ENCODE measurements at regions not wholly inside any gene's neighbourhood (a gene's known extent, or its start where the extent isn't known, plus 50 kb on each side); places are given as distances from the start of the nearest gene placed in this dataset.
A peak's percentile ranks its signal among the peaks of the same experiment; 100 is the strongest.

DNA sequence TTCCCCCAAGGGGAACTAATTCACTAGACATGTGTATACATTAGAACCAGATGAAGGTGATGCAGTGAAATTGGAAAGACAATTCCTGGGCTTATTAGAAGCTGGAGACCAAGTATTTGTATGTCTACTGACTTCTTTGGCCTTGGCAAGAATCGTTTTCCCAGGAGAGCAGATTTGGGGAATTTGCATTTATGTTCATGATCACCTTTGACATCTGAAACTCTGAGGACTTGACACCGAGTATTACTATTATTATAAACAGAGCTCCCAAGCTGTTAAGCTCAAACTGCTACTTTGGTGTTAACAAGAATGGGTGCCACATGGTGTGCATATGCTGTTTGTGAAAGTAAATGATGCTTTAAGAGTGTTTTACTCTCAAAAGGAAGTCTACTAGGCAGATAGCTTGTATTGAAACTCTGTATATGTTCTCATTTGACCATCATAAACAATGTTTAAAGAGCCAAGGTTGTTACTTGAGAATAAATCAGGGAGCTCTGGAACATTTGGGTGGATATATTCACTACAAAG lies 519.8 kb upstream of the GOLIM4 start:
- no peak overlapping the region for H3K27ac ChIP-seq
- no peak for TF ChIP-seq Cebpa-rat (IDR thresholded peaks at IDR 0.05)
- H3K36me3 ChIP-seq: no peaks in the 10 kb centered on the region
- no peaks in the 10 kb centered on the region for H3K27me3 ChIP-seq
- no peak overlapping the region for H3K4me3 ChIP-seq
- H3K4me2 ChIP-seq: peak overlapping the region in 8 of 11 experiments; percentile 14 to 92 (median 78); a peak in 10 of 22 replicates
- no peaks in the 10 kb centered on the region for H3K9me3 ChIP-seq (replicated peaks in 1 of 11)
- no peaks in the 10 kb centered on the region for H4K20me1 ChIP-seq
- H3K4me1 ChIP-seq: peaks cover 31 to 100% (median 67%) of the 10 kb centered on the region in 10 experiments
- H3K9ac ChIP-seq: no peak overlapping the region

DNA sequence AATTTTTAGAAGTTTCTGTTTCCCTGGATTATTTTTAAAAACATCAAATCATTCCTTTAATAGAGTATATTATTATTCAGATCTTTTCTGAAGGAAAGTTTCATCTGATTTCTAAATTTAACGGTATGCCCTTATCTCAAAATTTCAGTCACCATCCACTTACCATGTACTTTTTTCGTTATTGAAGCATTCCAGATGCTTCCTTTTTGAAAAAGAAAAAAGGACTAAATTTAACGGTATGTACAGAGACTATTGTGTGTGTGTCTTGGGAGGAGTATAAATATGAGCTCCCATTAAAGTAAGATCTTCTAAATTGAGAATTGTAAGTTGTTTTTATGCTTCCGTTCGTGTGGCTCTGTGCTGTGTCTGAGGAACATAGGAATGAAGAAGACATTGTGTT lies 517.4 kb upstream of the GOLIM4 start:
- no peaks in the 10 kb centered on the region for H3K36me3 ChIP-seq
- no peaks in the 10 kb centered on the region for H4K20me1 ChIP-seq
- H3K27me3 ChIP-seq: no peaks in the 10 kb centered on the region
- TF ChIP-seq Cebpa-rat (IDR thresholded peaks at IDR 0.05): no peak
- peak overlapping the region in 2 of 11 experiments; percentile 21 to 53; a peak in 3 of 22 replicates for H3K9ac ChIP-seq
- H3K4me1 ChIP-seq: peaks cover 30 to 78% (median 61%) of the 10 kb centered on the region in 10 experiments
- H3K4me3 ChIP-seq: peak overlapping the region in 5 of 10 experiments; percentile 20 to 40 (median 26); a peak in 6 of 20 replicates
- 0 out of 22 replicates have a peak, but pooled peaks cover 0 to 5% (median 0%) of the 10 kb centered on the region in 11 experiments for H3K9me3 ChIP-seq (replicated peaks in 1 of 11)
- peak overlapping the region in 5 of 11 experiments; percentile 23 to 63 (median 58); a peak in 7 of 22 replicates for H3K27ac ChIP-seq
- H3K4me2 ChIP-seq: peak overlapping the region; percentile 17 to 92 (median 75); a peak in 17 of 22 replicates

GRCh38 chr3:168612671-168613070 lies 516.9 kb upstream of the GOLIM4 start:
- Histone ChIP-seq H3K4me1 (peaks cover 25 to 73% (median 56%) of the 10 kb centered on the region in 10 experiments), H3K4me2 (peak overlapping the region; percentile 39 to 92 (median 75)), H3K27ac (peak overlapping the region in 7 of 11 experiments; percentile 15 to 65 (median 58); a peak in 12 of 22 replicates), H3K4me3 (peak overlapping the region in 5 of 10 experiments; percentile 20 to 40 (median 26); a peak in 8 of 20 replicates), H3K36me3 (no peaks in the 10 kb centered on the region), H4K20me1 (no peaks in the 10 kb centered on the region), H3K9me3 (replicated peaks in 1 of 11) (0 out of 22 replicates have a peak, but pooled peaks cover 0 to 5% (median 0%) of the 10 kb centered on the region in 11 experiments), H3K27me3 (no peaks in the 10 kb centered on the region), H3K9ac (peak overlapping the region in 2 of 11 experiments; percentile 21 to 53; a peak in 4 of 22 replicates)
- no peak for TF ChIP-seq Cebpa-rat (IDR thresholded peaks at IDR 0.05)

GRCh38 chr3:168611826-168612225 lies 516.1 kb upstream of the GOLIM4 start:
- H3K27me3 ChIP-seq: no peaks in the 10 kb centered on the region
- H3K4me2 ChIP-seq: peak overlapping the region; percentile 39 to 92 (median 75); a peak in 21 of 22 replicates
- no peaks in the 10 kb centered on the region for H3K36me3 ChIP-seq
- H3K9ac ChIP-seq: 0 out of 22 replicates have a peak overlapping the region, but pooled peaks of 2 of the 11 experiments have one; percentile 12 to 53
- H3K9me3 ChIP-seq (replicated peaks in 1 of 11): 0 out of 22 replicates have a peak, but pooled peaks cover 0 to 5% (median 0%) of the 10 kb centered on the region in 11 experiments
- H3K27ac ChIP-seq: peak overlapping the region in 6 of 11 experiments; percentile 32 to 65 (median 58); a peak in 11 of 22 replicates
- peaks cover 16 to 65% (median 48%) of the 10 kb centered on the region in 10 experiments for H3K4me1 ChIP-seq
- H4K20me1 ChIP-seq: no peaks in the 10 kb centered on the region
- TF ChIP-seq Cebpa-rat (IDR thresholded peaks at IDR 0.05): 0 out of 22 replicates have a peak, but pooled peaks of 1 of the 11 experiments have one; percentile 26
- peak overlapping the region in 3 of 10 experiments; percentile 26 to 40 (median 36); a peak in 3 of 20 replicates for H3K4me3 ChIP-seq

DNA sequence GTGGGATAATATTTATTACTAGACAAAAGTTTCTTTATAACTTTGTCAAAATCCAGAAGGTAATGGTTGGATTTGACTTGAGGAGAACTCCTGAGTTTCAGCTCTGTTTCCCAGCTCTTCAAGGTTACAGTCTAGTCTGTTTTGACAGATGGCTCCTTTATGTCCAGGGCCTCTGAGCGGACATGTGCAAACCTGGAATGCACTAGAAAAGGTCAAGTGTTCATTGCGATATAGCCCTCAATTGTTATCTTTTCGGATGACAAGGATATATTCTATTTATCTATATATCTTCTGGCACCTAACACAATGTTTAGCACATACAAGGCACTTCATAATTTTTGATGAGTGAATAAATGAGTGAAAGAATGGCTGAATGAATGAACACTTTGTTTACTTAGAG lies 513.2 kb upstream of the GOLIM4 start:
- no peak overlapping the region for H3K4me2 ChIP-seq
- no peaks in the 10 kb centered on the region for H4K20me1 ChIP-seq
- TF ChIP-seq Cebpa-rat (IDR thresholded peaks at IDR 0.05): no peak
- H3K4me1 ChIP-seq: peaks cover 13 to 36% (median 25%) of the 10 kb centered on the region in 10 experiments; a peak in 19 of 20 replicates
- no peak overlapping the region for H3K9ac ChIP-seq
- no peak overlapping the region for H3K4me3 ChIP-seq
- no peaks in the 10 kb centered on the region for H3K36me3 ChIP-seq
- H3K27me3 ChIP-seq: no peaks in the 10 kb centered on the region
- H3K9me3 ChIP-seq (replicated peaks in 1 of 11): 0 out of 22 replicates have a peak, but pooled peaks cover 0 to 5% (median 0%) of the 10 kb centered on the region in 11 experiments
- H3K27ac ChIP-seq: no peak overlapping the region

DNA sequence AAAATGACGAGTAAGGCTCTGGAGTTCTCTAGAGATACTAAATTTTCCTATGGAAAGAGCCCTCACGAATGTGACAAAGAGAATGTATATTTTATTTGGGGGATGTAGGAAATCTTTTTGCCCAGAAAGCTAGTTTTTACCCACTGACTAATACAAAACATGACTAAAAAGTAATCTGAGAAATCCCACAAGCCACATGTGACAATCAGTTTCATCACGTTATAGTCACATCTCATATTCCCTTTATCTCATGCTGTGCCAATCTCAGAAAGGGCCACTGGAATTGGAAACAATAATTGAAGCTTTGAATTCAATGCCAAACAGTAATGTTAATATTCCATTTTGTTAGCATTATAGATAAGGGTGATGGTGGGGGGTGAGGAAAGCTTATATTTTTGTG lies 509.0 kb upstream of the GOLIM4 start:
- 0 out of 22 replicates have a peak, but pooled peaks cover 0 to 5% (median 0%) of the 10 kb centered on the region in 11 experiments for H3K9me3 ChIP-seq (replicated peaks in 1 of 11)
- no peaks in the 10 kb centered on the region for H3K36me3 ChIP-seq
- no peak for TF ChIP-seq Cebpa-rat (IDR thresholded peaks at IDR 0.05)

DNA sequence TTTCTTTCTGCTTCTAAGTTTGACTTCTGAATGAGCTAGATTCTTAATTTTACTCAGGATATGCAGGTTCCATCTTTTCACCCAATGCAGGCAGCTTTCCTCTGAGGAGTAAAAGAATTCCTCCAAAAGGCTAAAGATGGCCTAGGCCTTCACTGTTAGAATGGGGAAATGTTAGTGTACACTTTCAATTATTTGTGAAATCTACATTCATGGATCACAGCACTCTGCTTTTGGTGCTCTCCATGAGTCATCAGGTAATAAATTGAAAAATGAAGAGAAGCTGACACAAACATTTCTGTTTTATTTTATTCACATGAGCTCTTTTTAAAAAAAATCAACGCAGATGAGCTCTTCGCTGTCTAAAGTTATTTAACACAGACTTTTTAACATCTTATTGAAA lies 502.5 kb upstream of the GOLIM4 start:
- H3K9ac ChIP-seq: no peak overlapping the region
- H3K4me1 ChIP-seq: no peaks in the 10 kb centered on the region
- no peak overlapping the region for H3K4me3 ChIP-seq
- no peak overlapping the region for H3K4me2 ChIP-seq
- H3K27ac ChIP-seq: no peak overlapping the region
- H3K36me3 ChIP-seq: no peaks in the 10 kb centered on the region
- no peaks in the 10 kb centered on the region for H3K27me3 ChIP-seq
- H3K9me3 ChIP-seq (replicated peaks in 1 of 11): no peaks in the 10 kb centered on the region
- no peaks in the 10 kb centered on the region for H4K20me1 ChIP-seq
- TF ChIP-seq Cebpa-rat (IDR thresholded peaks at IDR 0.05): no peak

More for the DNA sequence above, 509.0 kb upstream of the GOLIM4 start:
- H4K20me1 ChIP-seq: no peaks in the 10 kb centered on the region
- H3K4me1 ChIP-seq: no peaks in the 10 kb centered on the region
- H3K9ac ChIP-seq: no peak overlapping the region
- no peak overlapping the region for H3K4me2 ChIP-seq
- no peak overlapping the region for H3K4me3 ChIP-seq
- no peak overlapping the region for H3K27ac ChIP-seq
- H3K27me3 ChIP-seq: no peaks in the 10 kb centered on the region

DNA sequence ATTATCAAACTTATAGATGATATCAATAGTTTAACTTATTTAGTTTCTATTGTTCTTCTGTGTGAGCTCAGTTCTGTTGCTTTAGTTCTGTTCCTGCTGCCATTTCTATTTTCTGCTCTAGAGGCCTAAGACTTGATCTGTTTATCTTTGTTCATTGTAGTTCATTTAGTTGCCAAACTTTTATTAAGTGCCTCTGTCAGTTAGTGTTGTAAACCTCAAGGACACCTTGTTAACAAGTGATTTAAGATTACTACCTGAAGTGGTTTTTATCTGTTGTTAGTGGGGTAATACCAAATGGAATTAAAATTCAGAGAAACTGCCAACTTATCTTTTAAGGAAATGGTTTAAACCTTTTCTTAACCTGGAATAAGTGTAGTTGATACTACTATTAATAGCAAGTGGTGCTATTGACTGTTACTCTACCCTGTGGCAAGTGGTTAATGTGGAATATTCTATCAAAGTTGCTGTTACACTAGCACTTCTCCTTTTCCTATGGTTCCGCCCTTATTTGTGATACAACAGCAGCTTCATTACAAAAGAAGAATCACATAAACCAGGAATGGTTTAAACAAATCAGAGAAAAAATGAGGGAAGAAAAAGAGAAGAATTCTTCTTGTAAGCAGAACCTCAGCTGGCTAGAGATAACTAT lies 500.6 kb upstream of the GOLIM4 start:
- Histone ChIP-seq H3K9ac (no peak overlapping the region), H4K20me1 (no peaks in the 10 kb centered on the region), H3K4me3 (no peak overlapping the region), H3K27me3 (no peaks in the 10 kb centered on the region), H3K4me2 (no peak overlapping the region), H3K36me3 (no peaks in the 10 kb centered on the region), H3K27ac (no peak overlapping the region), H3K9me3 (replicated peaks in 1 of 11) (no peaks in the 10 kb centered on the region), H3K4me1 (no peaks in the 10 kb centered on the region)
- no peak for TF ChIP-seq Cebpa-rat (IDR thresholded peaks at IDR 0.05)

GRCh38 chr3:168591587-168591986 lies 495.9 kb upstream of the GOLIM4 start:
- H3K27ac ChIP-seq: no peak overlapping the region
- H4K20me1 ChIP-seq: no peaks in the 10 kb centered on the region
- no peaks in the 10 kb centered on the region for H3K9me3 ChIP-seq (replicated peaks in 1 of 11)
- H3K4me2 ChIP-seq: no peak overlapping the region
- no peaks in the 10 kb centered on the region for H3K27me3 ChIP-seq
- no peak overlapping the region for H3K9ac ChIP-seq
- peaks cover 0 to 7% (median 0%) of the 10 kb centered on the region in 10 experiments; a peak in 4 of 20 replicates for H3K4me1 ChIP-seq
- no peak overlapping the region for H3K4me3 ChIP-seq
- H3K36me3 ChIP-seq: no peaks in the 10 kb centered on the region
- TF ChIP-seq Cebpa-rat (IDR thresholded peaks at IDR 0.05): no peak
